ENCODE measurements at regions not wholly inside any gene's neighbourhood (a gene's known extent, or its start where the extent isn't known, plus 50 kb on each side); places are given as distances from the start of the nearest gene placed in this dataset.

GRCh38 chr13:76471486-76471885 lies 414.7 kb downstream of the KCTD12 start:
- H4K20me1 ChIP-seq (ENCODE audit: control insufficient read depth, extremely low read depth, insufficient read depth, low read length), result no peaks in the 10 kb centered on the region
- H3K27me3 ChIP-seq (ENCODE audit: control insufficient read depth, insufficient read depth, low read length), result no peaks in the 10 kb centered on the region
- no peak overlapping the region for H3K4me2 ChIP-seq (ENCODE audit: extremely low read depth, insufficient read depth, low read length)
- no peaks in the 10 kb centered on the region for H3K36me3 ChIP-seq (ENCODE audit: control insufficient read depth, insufficient read depth, low read length)
- H2AFZ ChIP-seq (ENCODE audit: low read length), result no peak overlapping the region
- DNase-seq (ENCODE audit: low read depth in 2 of 2), result no peak
- no peak overlapping the region for H3K4me3 ChIP-seq (replicated peaks in 1 of 4; ENCODE audit: control extremely low read depth in 1 of 4, insufficient read depth in 1 of 4, low read depth in 3 of 4, low read length in 4 of 4)
- H3K9me3 ChIP-seq (ENCODE audit: control insufficient read depth, insufficient read depth, low read depth, low read length), result no peaks in the 10 kb centered on the region
- H3K4me1 ChIP-seq (ENCODE audit: control insufficient read depth, extremely low read depth, insufficient read depth, low read length), result no peaks in the 10 kb centered on the region
- no peak overlapping the region for H3K27ac ChIP-seq (ENCODE audit: insufficient read depth, low read length)
- H3K79me2 ChIP-seq (ENCODE audit: control insufficient read depth, insufficient read depth, low read length), result no peaks in the 10 kb centered on the region
- H3K9ac ChIP-seq (ENCODE audit: insufficient read depth, low read length), result no peak overlapping the region
- TF ChIP-seq CTCF (conservative IDR thresholded peaks at IDR 0.05 in 1 of 2, IDR thresholded peaks at IDR 0.05 in 1 of 2; ENCODE audit: low read depth in 1 of 2, low read length in 2 of 2) (no peak), EZH2 (IDR thresholded peaks at IDR 0.05; ENCODE audit: low read length, missing control alignments) (no peak)

GRCh38 chr13:76470991-76471390 lies 415.2 kb downstream of the KCTD12 start:
- no peaks in the 10 kb centered on the region for H4K20me1 ChIP-seq (ENCODE audit: control insufficient read depth, extremely low read depth, insufficient read depth, low read length)
- H3K4me3 ChIP-seq (replicated peaks in 1 of 4; ENCODE audit: control extremely low read depth in 1 of 4, insufficient read depth in 1 of 4, low read depth in 3 of 4, low read length in 4 of 4), result no peak overlapping the region
- no peaks in the 10 kb centered on the region for H3K36me3 ChIP-seq (ENCODE audit: control insufficient read depth, insufficient read depth, low read length)
- H3K27ac ChIP-seq (ENCODE audit: insufficient read depth, low read length), result no peak overlapping the region
- H2AFZ ChIP-seq (ENCODE audit: low read length), result no peak overlapping the region
- H3K9ac ChIP-seq (ENCODE audit: insufficient read depth, low read length), result no peak overlapping the region
- no peaks in the 10 kb centered on the region for H3K79me2 ChIP-seq (ENCODE audit: control insufficient read depth, insufficient read depth, low read length)
- H3K27me3 ChIP-seq (ENCODE audit: control insufficient read depth, insufficient read depth, low read length), result no peaks in the 10 kb centered on the region
- DNase-seq (ENCODE audit: low read depth in 2 of 2), result no peak
- no peaks in the 10 kb centered on the region for H3K9me3 ChIP-seq (ENCODE audit: control insufficient read depth, insufficient read depth, low read depth, low read length)
- TF ChIP-seq CTCF (conservative IDR thresholded peaks at IDR 0.05 in 1 of 2, IDR thresholded peaks at IDR 0.05 in 1 of 2; ENCODE audit: low read depth in 1 of 2, low read length in 2 of 2) (no peak), EZH2 (IDR thresholded peaks at IDR 0.05; ENCODE audit: low read length, missing control alignments) (no peak)
- no peaks in the 10 kb centered on the region for H3K4me1 ChIP-seq (ENCODE audit: control insufficient read depth, extremely low read depth, insufficient read depth, low read length)
- H3K4me2 ChIP-seq (ENCODE audit: extremely low read depth, insufficient read depth, low read length), result no peak overlapping the region

- Histone ChIP-seq H3K79me2 (ENCODE audit: control insufficient read depth, insufficient read depth, low read length) (no peaks in the 10 kb centered on the region), H4K20me1 (ENCODE audit: control insufficient read depth, extremely low read depth, insufficient read depth, low read length) (no peaks in the 10 kb centered on the region), H3K9ac (ENCODE audit: insufficient read depth, low read length) (no peak overlapping the region), H3K27me3 (ENCODE audit: control insufficient read depth, insufficient read depth, low read length) (no peaks in the 10 kb centered on the region), H3K4me2 (ENCODE audit: extremely low read depth, insufficient read depth, low read length) (no peak overlapping the region), H2AFZ (ENCODE audit: low read length) (no peak overlapping the region), H3K27ac (ENCODE audit: insufficient read depth, low read length) (no peak overlapping the region), H3K4me3 (replicated peaks in 1 of 4; ENCODE audit: control extremely low read depth in 1 of 4, insufficient read depth in 1 of 4, low read depth in 3 of 4, low read length in 4 of 4) (no peak overlapping the region), H3K9me3 (ENCODE audit: control insufficient read depth, insufficient read depth, low read depth, low read length) (no peaks in the 10 kb centered on the region), H3K36me3 (ENCODE audit: control insufficient read depth, insufficient read depth, low read length) (no peaks in the 10 kb centered on the region), H3K4me1 (ENCODE audit: control insufficient read depth, extremely low read depth, insufficient read depth, low read length) (no peaks in the 10 kb centered on the region)
- DNase-seq (ENCODE audit: low read depth in 2 of 2), result no peak
- TF ChIP-seq EZH2 (IDR thresholded peaks at IDR 0.05; ENCODE audit: low read length, missing control alignments) (no peak), CTCF (conservative IDR thresholded peaks at IDR 0.05 in 1 of 2, IDR thresholded peaks at IDR 0.05 in 1 of 2; ENCODE audit: low read depth in 1 of 2, low read length in 2 of 2) (no peak)
Observed at GRCh38 chr13:76466043-76466442, 420.2 kb downstream of the KCTD12 start.

Data from fibroblast of lung (primary cell).